Epidermal melanocyte (primary cell): ENCODE measurements at regions not wholly inside any gene's neighbourhood (a gene's known extent, or its start where the extent isn't known, plus 50 kb on each side); places are given as distances from the start of the nearest gene placed in this dataset.
"Not testable (repeated sequence)": the region's sequence is repeated elsewhere in the genome, so short reads cannot be mapped to it uniquely, and the experiment has no call there.

Source experiments
- DNase-seq: peaks from one replicate; pipeline ENCODE4 v3.0.0; 2011; ENCODE audit warnings: low spot score; ENCODE audit not compliant: insufficient read length

- DNase-seq = not testable (repeated sequence)
These were observed 153.1 kb downstream of the POTEM start for GRCh38 chr14:19120383-19120782.

GRCh38 chr14:19126269-19127051 lies 159.2 kb downstream of the POTEM start:
- DNase-seq = not testable (repeated sequence)

- not testable (repeated sequence) for DNase-seq
These were observed 160.6 kb downstream of the POTEM start for GRCh38 chr14:19127664-19128435.

- not testable (repeated sequence) for DNase-seq
These were observed 164.3 kb downstream of the POTEM start for GRCh38 chr14:19131553-19131952.

GRCh38 chr14:19132013-19132835 lies 165.0 kb downstream of the POTEM start:
- not testable (repeated sequence) for DNase-seq

- not testable (repeated sequence) for DNase-seq
These were observed 165.5 kb downstream of the POTEM start for GRCh38 chr14:19132836-19133120.

- not testable (repeated sequence) for DNase-seq
These were observed 190.0 kb downstream of the POTEM start for GRCh38 chr14:19157106-19157709.

GRCh38 chr14:19158012-19158411 lies 190.8 kb downstream of the POTEM start:
- DNase-seq = not testable (repeated sequence)

- DNase-seq = not testable (repeated sequence)
These were observed 191.4 kb downstream of the POTEM start for GRCh38 chr14:19158588-19158987.

- DNase-seq = not testable (repeated sequence)
These were observed 191.9 kb downstream of the POTEM start for GRCh38 chr14:19159003-19159625.

GRCh38 chr14:19160379-19160778 lies 193.1 kb downstream of the POTEM start:
- not testable (repeated sequence) for DNase-seq

- DNase-seq = not testable (repeated sequence)
These were observed 194.2 kb downstream of the POTEM start for GRCh38 chr14:19161251-19162033.

GRCh38 chr14:19162034-19162706 lies 194.9 kb downstream of the POTEM start:
- not testable (repeated sequence) for DNase-seq

GRCh38 chr14:19162920-19163319 lies 195.7 kb downstream of the POTEM start:
- DNase-seq = not testable (repeated sequence)

GRCh38 chr14:19163891-19164290 lies 196.7 kb downstream of the POTEM start:
- not testable (repeated sequence) for DNase-seq

- not testable (repeated sequence) for DNase-seq
These were observed 197.2 kb downstream of the POTEM start for GRCh38 chr14:19164426-19164825.

GRCh38 chr14:19166056-19166455 lies 198.8 kb downstream of the POTEM start:
- DNase-seq = not testable (repeated sequence)

GRCh38 chr14:19167454-19168190 lies 200.4 kb downstream of the POTEM start:
- not testable (repeated sequence) for DNase-seq

- not testable (repeated sequence) for DNase-seq
These were observed 201.0 kb downstream of the POTEM start for GRCh38 chr14:19168261-19168660.
